Activated CD8-positive, alpha-beta T cell treated with anti-CD3 and anti-CD28 coated beads for 36 hours (primary cell): ENCODE measurements at regions not wholly inside any gene's neighbourhood (a gene's known extent, or its start where the extent isn't known, plus 50 kb on each side); places are given as distances from the start of the nearest gene placed in this dataset.
"Not testable (repeated sequence)": the region's sequence is repeated elsewhere in the genome, so short reads cannot be mapped to it uniquely, and the experiment has no call there.

Experiments used
- ATAC-seq: fragments of 200-7000 bp; cut with Tn5 transposase; one replicate; pipeline ENCODE4 v1.10.0; 2021; ENCODE audit warnings: mild to moderate bottlenecking, moderate library complexity
- CTCF ChIA-PET: fragments of 350-600 bp; sonication (Branson Sonifier 250); formaldehyde crosslinking; loops from one replicate; lab custom pipeline; 2021; ENCODE audit warnings: antibody characterized with exemption; lab: Charles Lee
- POLR2A ChIA-PET: fragments of 350-600 bp; sonication (Branson Sonifier 250); formaldehyde crosslinking; loops from one replicate; lab custom pipeline; 2021; ENCODE audit warnings: antibody characterized with exemption; lab: Charles Lee
- DNase-seq: peaks from one replicate; pipeline ENCODE4 v3.0.0-alpha.2; 2020
- H3K27ac Mint-ChIP-seq: one replicate; pipeline ENCODE4 v1.8.0; 2021; ENCODE audit warnings: mild to moderate bottlenecking, mixed read lengths
- H3K27me3 Mint-ChIP-seq: one replicate; pipeline ENCODE4 v1.8.0; 2021; ENCODE audit warnings: mixed read lengths
- H3K36me3 Mint-ChIP-seq: one replicate; pipeline ENCODE4 v1.8.0; 2021; ENCODE audit warnings: low read depth, mixed read lengths
- H3K4me1 Mint-ChIP-seq: one replicate; pipeline ENCODE4 v1.8.0; 2021; ENCODE audit warnings: low read depth, mixed read lengths
- H3K4me3 Mint-ChIP-seq: one replicate; pipeline ENCODE4 v1.8.0; 2021; ENCODE audit warnings: mild to moderate bottlenecking, moderate library complexity, mixed read lengths
- H3K9me3 Mint-ChIP-seq: one replicate; pipeline ENCODE4 v1.8.0; 2021; ENCODE audit warnings: mixed read lengths
- intact Hi-C: fragments of 100-400 bp; cut with micrococcal nuclease; formaldehyde crosslinking; loops from one replicate; pipeline ENCODE4 v1.10.0; 2022
- TF ChIP-seq, protein P1 (sequence below): fragments of 200-600 bp; IDR thresholded peaks from one replicate; pipeline ENCODE4 v1.8.0; 2022; ENCODE audit warnings: antibody characterized with exemption, mild to moderate bottlenecking

DNA sequence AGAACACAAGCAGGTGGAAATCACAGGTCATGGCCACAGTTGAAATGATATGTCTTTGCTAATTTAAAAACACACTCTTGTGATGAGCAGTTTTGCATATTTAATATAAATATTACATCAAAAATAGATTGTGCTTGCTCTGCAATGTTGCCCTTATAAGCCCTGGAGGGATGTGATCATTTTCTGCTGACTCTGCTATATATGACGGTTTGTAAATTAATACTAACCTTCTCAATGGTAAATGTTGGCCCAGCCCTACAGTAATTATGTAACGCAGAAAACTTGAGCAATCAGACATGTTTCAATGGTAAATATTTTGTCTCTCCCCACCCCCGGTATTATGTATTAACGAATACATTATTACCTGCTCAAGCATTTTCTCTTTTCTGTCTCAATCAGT lies 359.5 kb upstream of the CNTN6 start:
- no peaks in the 10 kb centered on the region for H3K36me3 Mint-ChIP-seq
- H3K4me1 Mint-ChIP-seq = no peaks in the 10 kb centered on the region
- no peak for DNase-seq
- TF ChIP-seq, protein P1, sequence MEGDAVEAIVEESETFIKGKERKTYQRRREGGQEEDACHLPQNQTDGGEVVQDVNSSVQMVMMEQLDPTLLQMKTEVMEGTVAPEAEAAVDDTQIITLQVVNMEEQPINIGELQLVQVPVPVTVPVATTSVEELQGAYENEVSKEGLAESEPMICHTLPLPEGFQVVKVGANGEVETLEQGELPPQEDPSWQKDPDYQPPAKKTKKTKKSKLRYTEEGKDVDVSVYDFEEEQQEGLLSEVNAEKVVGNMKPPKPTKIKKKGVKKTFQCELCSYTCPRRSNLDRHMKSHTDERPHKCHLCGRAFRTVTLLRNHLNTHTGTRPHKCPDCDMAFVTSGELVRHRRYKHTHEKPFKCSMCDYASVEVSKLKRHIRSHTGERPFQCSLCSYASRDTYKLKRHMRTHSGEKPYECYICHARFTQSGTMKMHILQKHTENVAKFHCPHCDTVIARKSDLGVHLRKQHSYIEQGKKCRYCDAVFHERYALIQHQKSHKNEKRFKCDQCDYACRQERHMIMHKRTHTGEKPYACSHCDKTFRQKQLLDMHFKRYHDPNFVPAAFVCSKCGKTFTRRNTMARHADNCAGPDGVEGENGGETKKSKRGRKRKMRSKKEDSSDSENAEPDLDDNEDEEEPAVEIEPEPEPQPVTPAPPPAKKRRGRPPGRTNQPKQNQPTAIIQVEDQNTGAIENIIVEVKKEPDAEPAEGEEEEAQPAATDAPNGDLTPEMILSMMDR = no peak
- ATAC-seq = no peak
- no peak overlapping the region for H3K4me3 Mint-ChIP-seq
- H3K27me3 Mint-ChIP-seq = no peaks in the 10 kb centered on the region
- intact Hi-C loops = no loop called here
- ChIA-PET POLR2A (no interaction called here), CTCF (no interaction called here)
- no peak overlapping the region for H3K27ac Mint-ChIP-seq
- H3K9me3 Mint-ChIP-seq = peaks cover 3% of the 10 kb centered on the region

DNA sequence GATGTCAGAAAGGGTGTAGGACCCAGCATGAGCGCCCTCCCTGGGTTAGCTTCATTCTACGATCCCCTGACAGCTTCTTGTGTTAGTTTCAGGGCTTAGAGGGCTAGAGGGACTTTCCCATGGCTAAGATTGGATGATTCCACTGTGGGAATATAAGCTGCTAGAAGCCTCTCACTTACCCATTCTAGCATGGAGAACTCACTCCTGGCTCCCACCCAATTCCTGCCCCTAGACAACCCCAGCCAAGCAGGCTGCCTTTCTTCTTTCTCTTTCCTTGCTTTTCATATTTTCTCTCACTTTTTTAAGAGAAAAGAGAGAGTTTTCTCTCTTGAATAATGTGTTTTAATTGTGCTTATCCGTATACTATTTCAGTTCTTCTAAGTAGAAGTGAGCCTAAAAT lies 335.1 kb upstream of the CNTN6 start:
- no peaks in the 10 kb centered on the region for H3K27me3 Mint-ChIP-seq
- no peak for DNase-seq
- no peak overlapping the region for H3K27ac Mint-ChIP-seq
- intact Hi-C loops = no loop called here
- ChIA-PET POLR2A (no interaction called here), CTCF (no interaction called here)
- H3K4me1 Mint-ChIP-seq = no peaks in the 10 kb centered on the region
- H3K36me3 Mint-ChIP-seq = no peaks in the 10 kb centered on the region
- TF ChIP-seq, protein P1 = no peak
- peaks cover 10% of the 10 kb centered on the region for H3K9me3 Mint-ChIP-seq
- no peak for ATAC-seq
- H3K4me3 Mint-ChIP-seq = no peak overlapping the region

DNA sequence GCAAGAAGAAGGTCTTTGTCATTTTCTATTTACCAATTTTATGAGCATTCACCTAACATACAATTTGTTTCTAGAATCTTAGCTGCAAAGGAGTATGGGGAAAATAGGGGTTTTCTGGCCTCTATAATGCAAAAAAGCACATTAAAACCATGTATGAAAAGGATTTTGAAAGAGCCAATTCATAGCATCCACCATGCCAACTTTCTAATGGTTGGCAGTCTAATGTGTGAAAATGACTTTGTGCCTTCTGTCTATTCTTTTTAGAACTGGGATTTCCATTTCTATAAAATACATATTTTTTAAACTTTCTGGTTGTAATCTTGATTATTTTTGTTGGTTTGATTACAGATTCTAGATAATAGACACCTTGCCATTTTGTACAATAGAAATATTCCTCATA lies 333.7 kb upstream of the CNTN6 start:
- Mint-ChIP-seq H3K4me3 (no peak overlapping the region), H3K9me3 (peaks cover 8% of the 10 kb centered on the region), H3K27ac (no peak overlapping the region), H3K4me1 (no peaks in the 10 kb centered on the region), H3K36me3 (no peaks in the 10 kb centered on the region), H3K27me3 (no peaks in the 10 kb centered on the region)
- TF ChIP-seq, protein P1 = no peak
- DNase-seq = no peak
- ChIA-PET CTCF (no interaction called here), POLR2A (no interaction called here)
- no peak for ATAC-seq
- intact Hi-C loops = no loop called here

DNA sequence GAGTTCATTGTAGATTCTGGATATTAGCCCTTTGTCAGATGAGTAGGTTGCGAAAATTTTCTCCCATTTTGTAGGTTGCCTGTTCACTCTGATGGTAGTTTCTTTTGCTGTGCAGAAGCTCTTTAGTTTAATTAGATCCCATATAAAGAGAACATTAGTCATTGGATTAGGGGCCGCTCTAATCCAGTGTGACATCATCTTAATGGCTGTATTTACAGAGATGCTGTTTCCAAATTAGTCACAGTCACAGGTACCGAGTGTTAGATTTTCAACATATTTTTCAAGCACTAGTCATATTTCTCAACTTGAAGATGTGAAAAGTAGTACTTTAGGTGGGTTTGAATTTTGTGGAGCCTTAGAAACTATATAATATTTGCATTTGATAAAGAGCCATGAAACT lies 319.4 kb upstream of the CNTN6 start:
- CTCF ChIA-PET, H3K4me1 Mint-ChIP-seq, H3K4me3 Mint-ChIP-seq, ATAC-seq, H3K27me3 Mint-ChIP-seq, DNase-seq, intact Hi-C loops, POLR2A ChIA-PET, H3K36me3 Mint-ChIP-seq, H3K9me3 Mint-ChIP-seq, H3K27ac Mint-ChIP-seq: not testable (repeated sequence)

DNA sequence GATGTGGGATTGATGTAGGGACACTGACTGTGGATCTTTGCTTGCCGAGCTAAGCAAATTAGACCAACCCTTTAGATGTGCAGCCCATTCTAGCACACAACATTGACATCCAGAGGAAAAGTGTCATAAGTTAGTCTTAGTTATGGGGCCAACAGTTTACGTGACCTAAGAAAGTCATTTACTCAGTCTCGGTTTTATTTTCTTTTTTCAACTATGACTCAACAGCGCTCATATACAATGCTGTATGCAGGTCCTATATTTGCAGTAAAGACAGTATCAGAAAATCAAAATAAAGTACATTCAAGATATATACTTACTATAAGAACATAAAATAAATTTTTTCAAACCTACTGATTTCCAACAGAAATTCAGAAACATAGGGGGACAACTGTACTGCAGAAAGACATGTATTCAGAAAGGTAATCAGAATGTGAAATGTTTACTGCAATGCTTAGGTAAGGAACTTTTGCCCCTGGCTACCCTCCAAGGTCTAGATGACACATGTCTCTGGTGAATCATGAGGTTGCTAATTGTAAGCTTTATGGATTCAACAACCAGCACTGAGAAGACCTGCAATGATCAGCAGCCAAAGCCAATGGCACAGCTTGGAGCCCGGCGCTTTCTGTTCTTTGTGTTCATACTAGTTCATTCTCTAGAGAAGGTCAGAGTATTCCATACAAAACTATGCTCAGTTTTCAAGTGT lies 317.5 kb upstream of the CNTN6 start:
- H3K9me3 Mint-ChIP-seq = peaks cover 5% of the 10 kb centered on the region
- ChIA-PET CTCF (no interaction called here), POLR2A (no interaction called here)
- TF ChIP-seq, protein P1 = no peak
- H3K27me3 Mint-ChIP-seq = no peaks in the 10 kb centered on the region
- intact Hi-C loops = no loop called here
- no peak overlapping the region for H3K27ac Mint-ChIP-seq
- DNase-seq (no peak), ATAC-seq (no peak)
- no peaks in the 10 kb centered on the region for H3K4me1 Mint-ChIP-seq
- H3K36me3 Mint-ChIP-seq = no peaks in the 10 kb centered on the region
- no peak overlapping the region for H3K4me3 Mint-ChIP-seq

DNA sequence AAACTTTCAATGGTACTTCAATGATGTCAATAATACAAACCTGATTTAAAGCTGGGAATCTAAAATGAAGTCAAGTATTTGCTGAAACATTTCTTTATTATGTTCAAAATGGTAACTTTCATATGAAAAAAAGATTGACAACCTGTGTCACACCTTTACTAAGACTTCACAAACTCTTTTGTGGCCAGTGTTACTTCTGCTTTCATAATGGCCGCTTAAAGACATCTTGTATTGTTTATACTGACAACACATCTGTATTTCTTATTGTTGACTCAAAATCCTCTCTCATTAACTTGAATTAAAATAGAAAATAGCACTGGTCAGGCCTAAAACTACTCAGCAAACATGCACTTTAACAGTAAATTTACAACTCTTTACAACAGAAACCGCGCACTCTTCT lies 312.3 kb upstream of the CNTN6 start:
- H3K27me3 Mint-ChIP-seq = no peaks in the 10 kb centered on the region

More for the DNA sequence above, 312.3 kb upstream of the CNTN6 start:
- ChIA-PET CTCF (no interaction called here), POLR2A (no interaction called here)
- Mint-ChIP-seq H3K36me3 (no peaks in the 10 kb centered on the region), H3K4me1 (no peaks in the 10 kb centered on the region), H3K4me3 (no peak overlapping the region), H3K27ac (no peak overlapping the region), H3K9me3 (peaks cover 6% of the 10 kb centered on the region)
- DNase-seq (no peak), ATAC-seq (no peak)
- intact Hi-C loops = no loop called here
- TF ChIP-seq, protein P1 = no peak
